CD4-positive, alpha-beta T cell treated with Interleukin-15 for 4 hours (primary cell): ENCODE measurements at regions not wholly inside any gene's neighbourhood (a gene's known extent, or its start where the extent isn't known, plus 50 kb on each side); places are given as distances from the start of the nearest gene placed in this dataset.
"Not testable (repeated sequence)": the region's sequence is repeated elsewhere in the genome, so short reads cannot be mapped to it uniquely, and the experiment has no call there.

Source experiments
- DNase-seq: peaks from one replicate; pipeline ENCODE4 v3.0.0-alpha.2; 2020; ENCODE audit warnings: low spot score

- no peak for DNase-seq
Measured at GRCh38 chr1:212155219-212155618, 119.7 kb downstream of the DTL start.

- DNase-seq = no peak
Measured at GRCh38 chr1:212157252-212157651, 121.7 kb downstream of the DTL start.

- peak; percentile 6 for DNase-seq
Measured at GRCh38 chr1:212158912-212159796, 123.6 kb downstream of the DTL start.

DNA sequence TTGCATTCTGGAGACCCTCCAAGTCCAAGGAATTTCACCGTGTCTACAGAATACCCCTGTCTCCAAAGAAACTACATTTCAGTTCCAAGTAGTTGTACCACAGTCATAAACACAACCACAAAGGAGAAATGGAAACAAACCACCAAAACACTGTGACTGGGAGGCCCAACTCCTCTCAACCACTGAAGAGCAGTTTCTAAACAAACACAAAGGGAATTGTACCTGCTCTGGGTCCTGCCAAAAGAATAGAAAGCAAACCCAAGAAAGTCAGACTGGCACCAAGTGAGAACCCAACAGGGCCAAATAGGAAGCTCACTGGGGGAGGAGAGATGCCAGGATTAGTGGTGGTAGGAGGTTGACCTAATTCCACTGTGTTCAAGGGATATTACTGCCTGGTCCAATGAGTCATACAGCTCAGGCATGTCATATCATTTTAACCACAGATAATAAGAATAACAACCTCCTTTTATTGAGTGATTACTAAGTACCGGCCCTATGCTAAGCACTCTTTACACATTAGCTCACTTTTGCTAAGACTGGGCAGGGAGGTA, 123.9 kb upstream of the PPP2R5A start:
- peak; percentile 2 for DNase-seq

- DNase-seq = peak; percentile 9
Measured at GRCh38 chr1:212162635-212163034, 122.6 kb upstream of the PPP2R5A start.

GRCh38 chr1:212164095-212164872, 120.9 kb upstream of the PPP2R5A start:
- no peak for DNase-seq

DNA sequence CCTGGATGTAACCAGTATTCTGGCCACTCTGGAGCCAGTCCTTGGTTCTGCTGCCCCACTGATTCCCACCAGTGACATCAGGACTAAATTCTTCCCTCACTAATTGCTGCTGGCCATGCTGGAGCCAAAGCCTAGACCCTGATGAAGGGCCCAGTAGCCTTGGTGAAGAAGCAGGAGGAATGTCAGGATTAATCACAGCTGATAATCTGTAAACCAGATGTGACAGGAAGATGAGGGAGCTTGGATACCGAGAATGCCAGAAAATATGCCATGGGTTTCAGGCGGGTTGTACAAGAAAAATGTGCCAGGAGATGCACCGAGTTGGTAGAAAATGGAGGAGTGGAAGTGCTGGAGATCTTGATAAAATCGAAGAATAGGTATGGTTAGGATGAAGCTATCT, 119.0 kb upstream of the PPP2R5A start:
- no peak for DNase-seq

GRCh38 chr1:212166644-212167043, 118.6 kb upstream of the PPP2R5A start:
- DNase-seq = no peak

DNA sequence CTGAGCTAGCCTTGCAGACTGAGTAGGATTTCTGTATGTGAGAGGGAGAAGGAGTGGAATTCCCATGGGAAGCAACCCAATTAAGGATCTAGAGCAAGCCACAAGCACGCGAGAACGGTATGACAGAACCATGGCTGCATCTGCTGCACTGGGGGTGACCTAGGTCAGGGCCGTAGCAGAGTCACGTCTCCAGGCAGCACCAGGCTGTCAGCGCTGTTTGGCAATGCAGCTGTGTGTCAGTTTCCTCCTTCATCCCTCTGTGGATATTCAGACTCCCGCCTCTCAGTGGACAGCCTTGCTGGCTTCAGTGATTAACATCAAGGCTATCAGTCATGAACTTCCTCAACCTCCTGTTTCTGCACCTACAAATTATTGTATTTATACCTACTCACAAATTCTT, 118.1 kb upstream of the PPP2R5A start:
- no peak for DNase-seq

GRCh38 chr1:212173567-212173966, 111.6 kb upstream of the PPP2R5A start:
- no peak for DNase-seq

- DNase-seq = not testable (repeated sequence)
Measured at GRCh38 chr1:212174295-212174694, 110.9 kb upstream of the PPP2R5A start.

GRCh38 chr1:212177542-212177941, 107.7 kb upstream of the PPP2R5A start:
- no peak for DNase-seq

DNA sequence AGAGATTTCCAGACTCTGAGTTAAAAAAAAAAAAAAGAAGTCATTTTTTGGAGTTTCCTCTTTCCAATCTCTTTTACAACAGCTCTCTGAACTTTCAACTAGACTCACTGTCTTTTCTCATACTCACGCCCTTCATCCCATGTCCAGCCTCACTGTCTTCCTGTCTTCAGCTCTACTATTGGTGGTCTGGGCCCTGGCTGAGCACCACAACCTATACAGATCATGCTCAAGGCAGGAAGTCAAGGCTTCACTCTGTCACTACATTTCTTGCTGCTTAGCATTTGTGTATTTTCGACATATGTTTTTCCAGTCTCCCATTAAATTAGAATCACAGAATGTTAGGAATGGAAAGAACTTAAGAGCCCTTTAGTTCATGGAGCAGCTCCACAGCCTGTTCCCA, 106.4 kb upstream of the PPP2R5A start:
- DNase-seq = no peak

DNA sequence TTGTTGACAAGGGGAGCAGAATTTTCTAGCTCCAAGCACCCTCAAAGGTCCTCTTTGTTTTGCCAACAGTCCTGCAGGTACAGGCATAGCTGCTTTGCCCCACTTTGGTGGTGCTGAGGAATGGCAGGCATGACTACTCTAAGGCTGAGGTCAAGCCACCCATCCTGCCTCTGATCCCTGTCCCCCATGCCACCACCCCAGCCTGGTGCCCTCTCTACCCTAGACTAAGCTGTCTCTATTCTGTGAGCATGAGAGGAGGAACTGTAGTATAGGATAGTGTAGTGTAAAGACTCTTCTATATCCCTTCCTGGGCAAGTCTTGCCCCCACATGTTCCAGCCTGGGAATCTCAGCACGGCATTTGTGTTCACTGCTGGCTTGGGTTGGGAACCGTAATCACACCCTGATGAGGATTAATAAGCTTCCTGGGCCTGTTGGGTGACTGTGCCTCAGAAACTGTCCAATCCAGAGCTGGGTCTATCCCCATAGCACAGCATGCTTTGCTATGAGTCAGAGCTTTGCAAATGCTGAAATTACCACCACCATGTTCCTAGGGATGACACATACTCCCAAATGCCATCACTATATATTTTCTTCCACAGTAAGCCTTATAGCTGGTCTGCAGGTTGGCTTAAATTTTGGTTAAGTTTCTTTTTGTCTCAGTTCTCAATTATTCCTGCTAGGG, 105.7 kb upstream of the PPP2R5A start:
- DNase-seq = no peak

GRCh38 chr1:212181015-212181882, 104.0 kb upstream of the PPP2R5A start:
- no peak for DNase-seq

GRCh38 chr1:212182171-212182570, 103.0 kb upstream of the PPP2R5A start:
- DNase-seq = no peak

GRCh38 chr1:212182579-212182978, 102.6 kb upstream of the PPP2R5A start:
- no peak for DNase-seq

DNA sequence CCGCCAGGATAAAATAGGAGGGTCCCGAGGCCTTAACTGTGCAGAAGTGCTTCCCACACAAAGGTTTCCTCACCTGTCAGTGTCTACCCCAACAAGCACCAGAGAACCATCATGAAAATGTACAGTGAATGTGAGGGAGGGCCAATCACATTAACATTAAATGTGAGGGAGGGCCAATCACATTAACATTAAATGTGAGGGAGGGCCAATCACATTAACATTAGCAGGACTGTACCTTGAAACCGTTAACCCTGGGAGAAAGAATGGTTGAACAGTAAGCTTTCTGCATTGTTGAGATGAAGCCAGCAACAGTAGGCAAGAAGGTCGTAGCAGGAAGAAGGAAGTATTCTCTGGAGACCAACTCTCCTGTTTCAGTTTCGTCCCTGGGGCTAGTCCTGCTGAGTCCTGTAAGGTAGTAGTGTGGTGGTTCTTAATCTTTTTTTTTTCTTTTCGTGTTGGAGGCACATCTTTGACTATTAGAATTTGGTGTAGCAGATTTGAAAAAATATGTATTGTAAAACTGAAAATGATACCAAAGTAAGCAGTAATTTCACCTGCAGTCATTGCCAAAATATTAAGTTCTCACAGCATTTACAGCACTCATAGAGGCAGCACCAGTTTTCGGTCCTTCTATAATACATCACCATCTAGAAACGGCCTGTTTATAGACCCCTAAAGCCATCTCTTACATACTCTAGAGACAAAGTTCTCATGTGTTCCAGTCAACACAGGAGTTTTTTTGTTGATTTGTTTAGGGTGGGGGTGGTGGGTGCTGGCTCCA, 98.6 kb upstream of the PPP2R5A start:
- peak; percentile 20 for DNase-seq

DNA sequence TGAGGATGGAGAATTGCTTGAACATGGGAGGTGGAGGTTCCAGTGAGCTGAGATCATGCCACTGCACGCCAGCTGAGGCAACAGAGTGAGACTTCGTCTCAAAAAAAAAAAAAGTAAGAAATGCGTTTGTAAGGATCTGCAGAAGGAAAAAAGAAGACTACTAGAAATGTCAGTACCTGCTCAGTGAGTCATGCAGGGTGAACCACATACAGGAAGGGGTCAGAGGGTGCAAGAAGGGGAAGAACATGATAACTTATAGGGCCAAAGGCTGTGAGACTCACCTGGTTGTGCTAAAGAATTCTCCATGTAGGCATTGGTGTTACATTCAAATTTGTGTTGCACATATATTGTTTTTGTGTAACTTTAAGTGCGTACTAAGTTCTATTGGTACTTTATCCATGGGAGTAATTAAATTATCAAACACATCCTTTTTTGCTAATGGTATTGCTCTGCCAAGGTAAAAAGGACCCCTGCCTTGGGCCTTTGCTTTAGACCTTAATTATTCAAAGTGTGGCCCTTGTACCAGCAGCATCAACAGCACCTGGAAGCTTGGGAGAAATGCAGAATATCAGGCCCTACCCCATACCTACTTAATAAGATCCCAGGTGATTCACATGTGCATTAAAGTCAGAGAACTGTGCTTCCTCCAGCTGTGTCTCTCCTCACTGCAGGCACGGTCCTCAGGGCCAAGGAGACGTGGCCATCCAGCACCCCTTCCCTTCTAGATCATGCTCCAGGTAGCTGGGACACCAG, 96.4 kb upstream of the PPP2R5A start:
- peak; percentile 24 for DNase-seq

- DNase-seq = no peak
Measured at GRCh38 chr1:212189352-212189738, 95.9 kb upstream of the PPP2R5A start.
